Nephron (organoid): ENCODE measurements at regions not wholly inside any gene's neighbourhood (a gene's known extent, or its start where the extent isn't known, plus 50 kb on each side); places are given as distances from the start of the nearest gene placed in this dataset.
A peak's percentile ranks its signal among the peaks of the same experiment; 100 is the strongest.

Source experiments
- H3K27ac Mint-ChIP-seq, 3 experiments: 2 replicates each; pipeline ENCODE4 v1.8.0; 2020; ENCODE audit warnings: mixed read lengths in 3 of 3, mild to moderate bottlenecking in 2 of 3, moderate library complexity in 1 of 3
- H3K27me3 Mint-ChIP-seq: 2 replicates; pipeline ENCODE4 v1.8.0; 2021; ENCODE audit warnings: low read depth, mild to moderate bottlenecking, moderate library complexity, mixed read lengths
- H3K36me3 Mint-ChIP-seq: 2 replicates; pipeline ENCODE4 v1.8.0; 2020; ENCODE audit warnings: low read depth, mixed read lengths
- H3K4me1 Mint-ChIP-seq: 2 replicates; pipeline ENCODE4 v1.8.0; 2020; ENCODE audit warnings: mixed read lengths
- H3K4me3 Mint-ChIP-seq, 3 experiments: 2 replicates each; pipeline ENCODE4 v1.8.0; 2020; ENCODE audit warnings: mild to moderate bottlenecking in 3 of 3, mixed read lengths in 3 of 3, moderate library complexity in 2 of 3
- H3K9me3 Mint-ChIP-seq: 2 replicates; pipeline ENCODE4 v1.8.0; 2020; ENCODE audit warnings: mixed read lengths
- CTCF ChIP-seq, 3 experiments: fragments of 200-600 bp; sonication (generic); IDR thresholded peaks; one replicate each; pipeline ENCODE4 v1.5.0; 2021; ENCODE audit warnings: antibody characterized with exemption in 3 of 3; ENCODE audit not compliant: unreplicated experiment in 3 of 3

DNA sequence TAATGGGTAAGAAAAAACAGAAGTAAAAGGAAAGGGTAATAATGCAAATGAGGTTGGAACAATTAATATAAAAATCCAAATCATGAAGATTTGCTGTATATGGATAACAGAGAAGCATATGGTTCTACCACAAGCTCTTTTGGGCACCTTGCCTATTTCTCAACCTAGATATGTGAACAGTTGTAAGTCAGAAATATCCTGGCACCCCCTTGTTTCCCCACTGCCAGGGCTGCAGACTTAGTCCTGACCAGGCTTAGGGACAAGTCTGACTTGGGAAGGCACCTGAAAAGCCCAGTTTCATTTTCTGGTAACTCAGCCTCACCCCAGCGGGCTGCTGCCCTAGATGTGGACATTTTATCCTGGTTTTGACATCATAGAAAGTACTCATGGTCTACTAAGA is 183.2 kb upstream of the STAC start:
- Mint-ChIP-seq H3K9me3 (no peaks in the 10 kb centered on the region), H3K4me1 (no peaks in the 10 kb centered on the region), H3K27ac (no peak overlapping the region), H3K27me3 (no peaks in the 10 kb centered on the region), H3K36me3 (no peaks in the 10 kb centered on the region), H3K4me3 (no peak overlapping the region)
- no peak for TF ChIP-seq CTCF (IDR thresholded peaks at IDR 0.05; ENCODE audit: unreplicated experiment in 3 of 3)

GRCh38 chr3:36201546-36201945 is 178.8 kb upstream of the STAC start:
- Mint-ChIP-seq H3K4me1 (peaks cover 4% of the 10 kb centered on the region), H3K36me3 (no peaks in the 10 kb centered on the region), H3K4me3 (no peak overlapping the region), H3K9me3 (no peaks in the 10 kb centered on the region), H3K27me3 (no peaks in the 10 kb centered on the region), H3K27ac (no peak overlapping the region)
- no peak for TF ChIP-seq CTCF (IDR thresholded peaks at IDR 0.05; ENCODE audit: unreplicated experiment in 3 of 3)

DNA sequence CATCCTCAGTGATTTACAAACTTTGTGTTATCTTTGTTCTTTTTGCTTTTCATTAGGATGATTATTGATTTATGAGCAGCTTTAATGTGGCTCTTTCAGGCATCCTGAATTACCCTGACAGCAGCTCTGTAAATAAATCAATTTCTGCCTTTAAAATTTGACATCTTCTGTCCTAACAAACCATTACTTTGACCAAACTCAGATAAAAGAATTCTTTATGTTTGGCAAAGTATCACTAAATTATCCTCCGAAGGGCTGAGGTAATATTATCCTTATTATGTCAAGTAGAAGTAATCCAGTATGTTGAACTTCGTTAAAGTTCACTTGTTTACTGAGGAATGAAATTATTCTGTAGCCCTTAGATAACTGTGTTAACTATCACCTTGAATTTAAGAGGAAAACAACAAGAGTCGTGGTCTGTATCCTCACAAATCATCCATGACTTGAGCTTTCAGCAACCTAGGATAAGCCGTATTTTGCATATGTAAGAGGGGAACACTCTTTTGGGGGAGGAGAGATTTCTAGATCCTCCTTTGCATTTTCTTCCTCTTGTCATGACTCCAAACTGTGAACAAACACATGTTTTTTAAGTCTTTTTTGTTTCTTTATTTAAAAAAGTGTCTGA is 173.2 kb upstream of the STAC start:
- no peak for TF ChIP-seq CTCF (IDR thresholded peaks at IDR 0.05; ENCODE audit: unreplicated experiment in 3 of 3)
- H3K4me3 Mint-ChIP-seq, result no peak overlapping the region
- H3K27ac Mint-ChIP-seq, result no peak overlapping the region
- no peaks in the 10 kb centered on the region for H3K36me3 Mint-ChIP-seq
- no peaks in the 10 kb centered on the region for H3K9me3 Mint-ChIP-seq
- peaks cover 42% of the 10 kb centered on the region for H3K4me1 Mint-ChIP-seq
- H3K27me3 Mint-ChIP-seq, result no peaks in the 10 kb centered on the region

DNA sequence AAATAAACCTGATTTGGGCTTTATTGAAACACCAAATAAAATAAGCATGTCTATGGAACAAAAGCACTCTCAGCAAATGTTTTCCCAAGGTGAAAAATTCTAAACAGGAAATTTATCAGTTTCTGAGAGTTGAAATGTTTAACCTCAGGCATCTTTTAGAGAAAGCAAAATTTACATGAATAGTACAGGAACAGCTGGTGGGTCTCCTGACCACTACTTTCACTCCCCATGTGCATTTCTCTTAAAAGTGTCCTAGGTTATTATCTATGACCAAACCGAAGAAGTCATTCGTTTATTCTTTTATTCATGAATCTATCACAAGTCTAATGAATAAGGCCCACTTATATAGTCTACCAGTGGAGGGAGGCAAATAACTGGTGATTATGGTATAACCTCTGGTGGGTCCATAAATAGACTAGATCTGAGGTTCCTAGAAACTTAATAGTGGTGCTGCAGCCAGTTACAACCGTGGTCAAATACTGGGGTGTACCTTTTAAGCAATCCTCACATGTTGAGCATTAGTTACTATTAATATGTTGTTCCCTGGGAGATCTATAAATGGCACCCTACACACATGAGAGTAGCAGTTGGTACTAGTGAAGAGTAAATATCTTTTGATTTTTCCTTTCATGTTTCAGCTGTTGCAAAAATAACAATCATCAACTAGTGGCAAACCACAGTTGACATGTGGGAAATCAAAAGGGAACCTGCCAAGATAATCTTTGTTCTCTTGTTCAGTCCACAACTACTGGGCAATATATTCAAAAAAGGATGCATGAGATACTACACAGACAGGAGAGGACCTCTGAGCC is 169.3 kb upstream of the STAC start:
- H3K4me1 Mint-ChIP-seq, result peaks cover 59% of the 10 kb centered on the region
- no peaks in the 10 kb centered on the region for H3K9me3 Mint-ChIP-seq

GRCh38 chr3:36211652-36211999 is 168.7 kb upstream of the STAC start:
- Mint-ChIP-seq H3K36me3 (no peaks in the 10 kb centered on the region), H3K27me3 (no peaks in the 10 kb centered on the region), H3K4me3 (no peak overlapping the region), H3K9me3 (no peaks in the 10 kb centered on the region), H3K27ac (peak overlapping the region in 2 of 3 experiments; percentile 22 to 38), H3K4me1 (peaks cover 53% of the 10 kb centered on the region)
- TF ChIP-seq CTCF (IDR thresholded peaks at IDR 0.05; ENCODE audit: unreplicated experiment in 3 of 3), result no peak

More for the DNA sequence above, 169.3 kb upstream of the STAC start:
- H3K27ac Mint-ChIP-seq, result peak overlapping the region in 1 of 3 experiments; percentile 38
- no peaks in the 10 kb centered on the region for H3K36me3 Mint-ChIP-seq
- TF ChIP-seq CTCF (IDR thresholded peaks at IDR 0.05; ENCODE audit: unreplicated experiment in 3 of 3), result no peak
- no peaks in the 10 kb centered on the region for H3K27me3 Mint-ChIP-seq
- H3K4me3 Mint-ChIP-seq, result no peak overlapping the region

DNA sequence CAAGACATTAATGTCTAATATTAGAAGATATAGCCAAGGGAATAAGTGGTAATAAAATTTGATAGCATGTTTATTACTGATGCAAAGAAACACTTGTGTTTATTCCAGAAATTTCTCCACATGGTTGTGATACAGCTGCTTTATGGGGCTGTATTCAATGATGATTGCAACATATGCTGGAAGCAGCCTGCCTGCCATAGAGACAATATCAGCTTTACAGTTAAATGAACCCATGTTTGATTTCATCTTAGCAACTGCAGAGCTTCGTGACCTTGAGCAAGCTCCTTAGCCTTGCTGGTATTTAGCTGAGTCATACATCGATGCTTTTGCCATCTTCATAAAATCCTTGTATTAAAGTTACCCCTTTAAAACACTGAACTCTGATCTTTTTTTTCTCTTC is 168.1 kb upstream of the STAC start:
- Mint-ChIP-seq H3K4me3 (no peak overlapping the region), H3K27ac (no peak overlapping the region), H3K4me1 (peaks cover 47% of the 10 kb centered on the region), H3K27me3 (no peaks in the 10 kb centered on the region), H3K36me3 (no peaks in the 10 kb centered on the region), H3K9me3 (no peaks in the 10 kb centered on the region)
- TF ChIP-seq CTCF (IDR thresholded peaks at IDR 0.05; ENCODE audit: unreplicated experiment in 3 of 3), result no peak
